ENCODE measurements at regions not wholly inside any gene's neighbourhood (a gene's known extent, or its start where the extent isn't known, plus 50 kb on each side); places are given as distances from the start of the nearest gene placed in this dataset.
"Not testable (repeated sequence)": the region's sequence is repeated elsewhere in the genome, so short reads cannot be mapped to it uniquely, and the experiment has no call there.

DNA sequence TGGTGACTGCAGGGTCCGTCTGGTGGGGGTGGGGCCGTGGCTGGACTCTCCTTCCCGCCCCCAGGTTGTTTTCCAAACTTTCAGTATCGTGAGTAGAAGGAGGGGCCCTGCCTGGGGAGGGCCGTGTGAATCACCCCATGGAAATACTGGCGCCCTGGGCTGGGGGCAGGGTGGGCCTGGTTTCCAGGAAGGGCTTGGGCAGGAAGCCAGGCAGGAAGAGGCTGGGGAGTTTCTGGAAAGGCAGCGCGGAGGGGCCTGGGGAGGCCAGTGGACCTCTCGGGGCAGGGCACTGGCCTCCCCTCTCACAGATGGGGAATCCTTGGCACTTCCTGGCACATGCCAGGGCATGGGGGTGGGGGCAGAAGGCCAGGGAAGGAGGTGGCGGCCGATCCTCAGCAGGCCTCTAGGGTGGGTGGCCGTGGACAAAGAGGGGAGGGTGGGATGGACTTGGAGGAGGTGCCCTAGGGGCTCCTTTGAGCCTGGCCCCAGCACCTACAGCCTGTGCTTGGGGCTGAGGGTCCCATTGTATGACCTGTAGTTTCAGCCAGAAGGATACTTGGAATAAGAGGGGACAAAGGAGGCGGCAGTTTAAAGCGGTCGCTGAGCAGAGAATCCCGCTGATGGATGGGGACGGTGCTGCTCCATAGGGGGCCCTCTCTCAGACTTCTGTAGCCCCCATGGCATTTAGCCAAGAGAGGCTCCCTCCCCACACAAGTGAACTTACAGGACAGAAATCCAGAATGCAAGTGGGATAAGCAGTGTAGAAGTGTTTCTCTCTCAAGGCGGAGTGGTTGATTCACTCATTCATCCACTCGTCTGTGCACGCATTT lies 56.5 kb upstream of the GATA2 start:
- no peak for DNase-seq (ENCODE audit: low spot score)

DNA sequence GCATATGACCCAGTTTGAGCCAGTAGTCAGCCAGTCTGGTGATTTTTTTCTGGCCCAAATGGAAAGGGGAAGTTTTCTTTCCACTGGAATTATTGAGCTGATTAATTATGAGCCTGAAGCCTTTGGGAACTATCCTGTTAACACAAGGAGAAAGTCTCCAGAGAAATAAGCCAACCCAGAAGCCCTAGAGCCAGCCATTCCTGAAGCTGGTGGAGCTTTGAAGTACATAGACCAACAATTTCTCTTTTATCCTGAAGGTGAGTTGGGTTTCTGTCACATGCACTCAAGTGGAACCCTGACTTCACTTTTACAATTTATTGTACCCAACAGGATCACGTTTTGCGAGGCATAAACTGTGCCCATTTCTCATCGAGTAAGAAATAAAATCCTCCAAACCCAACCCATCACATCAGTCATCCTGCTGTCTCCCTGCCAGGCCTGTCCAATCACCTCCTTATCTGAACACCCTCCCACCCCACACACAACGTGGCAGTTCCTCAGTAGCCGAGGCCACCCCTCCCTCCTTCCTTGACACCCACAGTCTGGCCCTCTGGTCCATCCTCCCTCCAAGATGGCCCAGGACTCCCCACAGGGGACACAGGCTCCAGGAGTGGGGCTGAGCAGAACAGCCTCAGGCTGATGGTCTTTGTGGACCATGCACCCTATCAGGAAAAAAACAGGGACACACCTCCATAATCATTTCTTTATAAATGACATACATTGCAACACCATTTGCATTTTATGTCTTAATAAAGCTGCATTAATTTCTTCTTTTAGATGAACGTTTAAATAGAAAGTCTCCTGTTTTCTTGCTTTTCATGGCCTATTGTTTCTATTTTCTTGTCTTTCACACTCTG lies 55.7 kb upstream of the GATA2 start:
- no peak for DNase-seq (ENCODE audit: low spot score)

DNA sequence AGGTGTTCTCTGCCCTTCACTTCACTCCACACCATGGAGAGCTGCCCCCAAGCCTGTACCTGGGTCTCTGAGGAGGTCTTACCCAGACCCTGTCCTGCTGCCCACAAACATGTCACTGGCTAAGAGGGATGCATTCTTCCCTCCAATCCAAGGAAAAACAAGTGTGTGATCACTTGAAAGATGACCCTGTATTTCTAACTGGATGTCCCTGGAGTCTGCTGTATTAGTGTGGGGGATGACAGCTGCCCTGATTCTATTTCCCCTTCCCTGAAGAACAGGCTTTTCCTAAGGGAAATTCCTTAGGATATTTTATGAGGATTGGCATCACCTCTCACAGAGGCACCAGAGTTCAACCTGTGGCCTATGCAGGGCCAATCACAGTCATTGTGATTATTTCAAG lies 55.0 kb upstream of the GATA2 start:
- DNase-seq (ENCODE audit: low spot score) = no peak

DNA sequence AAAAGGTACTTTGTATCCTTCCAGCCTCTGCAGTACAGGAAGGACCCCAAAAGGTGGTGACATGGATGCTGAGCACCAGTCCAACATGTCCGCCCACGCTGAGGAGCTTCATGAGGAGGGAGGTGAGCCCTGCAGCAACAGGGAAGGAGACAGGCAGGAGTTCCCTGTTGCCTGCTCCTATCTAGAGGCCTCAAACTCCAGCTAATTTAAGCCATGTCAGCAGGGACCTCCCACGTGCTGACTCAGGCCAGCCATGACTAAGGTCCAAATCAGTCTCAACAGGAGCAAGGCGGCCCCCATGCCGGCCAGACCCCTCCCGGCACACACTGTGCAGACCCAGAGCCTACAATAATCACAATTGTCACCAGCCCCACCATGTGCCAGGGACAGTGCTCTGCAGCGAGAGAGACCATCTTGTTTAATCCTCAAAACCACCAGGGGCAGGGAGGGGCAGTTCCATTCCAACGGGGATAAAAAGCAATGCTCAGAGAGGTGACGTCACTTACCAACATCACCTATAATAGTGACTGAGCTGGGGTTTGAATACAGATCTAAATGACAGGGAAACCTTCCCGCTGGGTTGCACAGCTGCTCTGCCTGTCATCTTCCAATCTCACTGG lies 54.5 kb upstream of the GATA2 start:
- DNase-seq (ENCODE audit: low spot score) = no peak

DNA sequence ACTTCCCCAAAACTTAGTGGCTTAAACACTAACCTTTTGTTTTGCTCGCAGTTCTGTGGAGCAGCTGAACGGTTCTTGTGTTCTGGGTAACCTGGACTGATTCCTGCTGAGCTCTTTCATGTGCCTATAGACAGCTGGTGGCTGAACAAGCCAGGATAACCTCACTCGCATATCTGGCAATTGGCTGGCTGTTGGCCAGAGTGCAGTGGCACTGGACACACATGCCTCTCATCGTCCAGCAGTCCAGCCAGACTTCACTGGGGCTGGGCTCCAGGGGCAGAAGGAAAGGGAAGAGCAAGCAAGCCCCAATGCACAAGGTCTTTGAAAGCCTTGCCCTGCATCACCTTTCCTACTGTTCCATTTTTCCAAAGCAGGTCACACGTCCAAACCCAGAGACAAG lies 53.6 kb upstream of the GATA2 start:
- DNase-seq (ENCODE audit: low spot score) = no peak

DNA sequence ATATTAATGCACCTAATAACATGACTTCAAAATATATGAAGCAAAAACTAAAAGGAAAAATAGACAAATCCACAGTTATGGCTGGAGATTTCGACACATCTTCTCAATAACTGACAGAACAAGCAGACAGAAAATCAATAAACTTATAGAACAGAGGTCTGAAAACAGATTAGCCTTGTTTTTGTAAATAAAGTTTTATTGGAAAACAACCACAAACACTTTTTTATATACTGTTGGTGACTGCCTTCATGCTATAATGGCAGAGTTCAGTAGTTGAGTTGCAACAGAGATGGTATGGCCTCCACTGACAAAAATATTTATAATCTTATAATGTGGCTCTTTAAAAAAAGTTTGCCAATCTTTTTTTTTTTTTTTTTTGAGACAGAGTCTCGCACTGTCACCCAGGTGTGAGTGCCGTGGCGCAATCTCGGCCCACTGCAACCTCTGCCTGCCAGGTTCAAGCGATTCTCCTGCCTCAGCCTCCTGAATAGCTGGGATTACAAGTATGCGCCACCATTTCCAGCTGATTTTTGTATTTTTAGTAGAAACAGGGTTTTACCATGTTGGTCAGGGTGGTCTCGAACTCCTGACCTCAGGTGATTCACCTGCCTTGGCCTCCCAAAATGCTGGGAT lies 52.2 kb upstream of the GATA2 start:
- DNase-seq (ENCODE audit: low spot score) = no peak

DNA sequence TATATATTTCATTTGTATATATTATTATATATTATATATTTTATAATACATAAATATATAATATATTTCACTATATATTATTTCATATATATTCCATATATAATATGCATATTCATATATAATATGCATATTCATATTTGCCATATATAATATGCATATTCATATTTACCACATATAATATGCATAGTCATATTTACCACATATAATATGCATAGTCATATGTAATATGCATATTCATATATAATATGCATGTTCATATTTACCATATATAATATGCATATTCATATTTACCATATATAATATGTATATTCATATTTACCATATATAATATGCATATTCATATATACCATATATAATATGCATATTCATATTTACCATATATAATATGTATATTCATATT lies 51.2 kb upstream of the GATA2 start:
- DNase-seq (ENCODE audit: low spot score) = no peak

DNA sequence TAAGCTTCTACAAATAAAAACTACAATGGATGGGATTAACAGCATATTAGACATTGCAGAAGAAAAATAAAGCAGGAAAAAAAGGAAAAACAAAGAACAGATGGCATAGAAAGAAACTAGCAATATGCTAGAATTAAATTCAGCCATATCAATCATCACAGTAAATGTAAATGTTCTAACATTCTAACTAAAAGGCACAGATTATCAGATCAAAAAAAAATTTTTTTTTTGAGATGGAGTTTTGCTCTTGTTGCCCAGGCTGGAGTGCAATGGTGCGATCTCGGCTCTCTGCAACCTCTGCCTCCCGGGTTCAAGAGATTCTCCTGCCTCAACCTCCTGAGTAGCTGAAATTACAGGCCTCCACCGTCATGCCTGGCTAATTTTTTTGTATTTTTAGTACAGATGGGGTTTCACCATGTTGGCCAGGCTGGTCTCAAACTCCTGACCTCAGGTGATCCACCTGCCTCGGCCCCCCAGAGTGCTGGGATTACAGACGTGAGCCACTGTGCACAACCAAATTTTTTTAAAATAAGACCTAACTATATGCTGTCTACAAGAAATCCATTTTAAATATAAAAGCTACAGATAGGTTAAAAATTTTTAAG lies 50.7 kb upstream of the GATA2 start:
- not testable (repeated sequence) for DNase-seq (ENCODE audit: low spot score)

Measured in SK-N-DZ (cell line).